HG03565 (cell line): ENCODE measurements at regions not wholly inside any gene's neighbourhood (a gene's known extent, or its start where the extent isn't known, plus 50 kb on each side); places are given as distances from the start of the nearest gene placed in this dataset.
A peak's percentile ranks its signal among the peaks of the same experiment; 100 is the strongest.
"Not testable (repeated sequence)": the region's sequence is repeated elsewhere in the genome, so short reads cannot be mapped to it uniquely, and the experiment has no call there.

Experiments used
- ATAC-seq: cut with Tn5 transposase; IDR thresholded peaks from one replicate; pipeline ENCODE4 v1.9.1; 2021; ENCODE audit warnings: mild to moderate bottlenecking, moderate library complexity; ENCODE audit not compliant: unreplicated experiment

GRCh38 chr14:53247596-53248370 lies 94.7 kb upstream of the DDHD1 start:
- ATAC-seq = no peak

GRCh38 chr14:53242898-53243297 lies 89.8 kb upstream of the DDHD1 start:
- not testable (repeated sequence) for ATAC-seq

DNA sequence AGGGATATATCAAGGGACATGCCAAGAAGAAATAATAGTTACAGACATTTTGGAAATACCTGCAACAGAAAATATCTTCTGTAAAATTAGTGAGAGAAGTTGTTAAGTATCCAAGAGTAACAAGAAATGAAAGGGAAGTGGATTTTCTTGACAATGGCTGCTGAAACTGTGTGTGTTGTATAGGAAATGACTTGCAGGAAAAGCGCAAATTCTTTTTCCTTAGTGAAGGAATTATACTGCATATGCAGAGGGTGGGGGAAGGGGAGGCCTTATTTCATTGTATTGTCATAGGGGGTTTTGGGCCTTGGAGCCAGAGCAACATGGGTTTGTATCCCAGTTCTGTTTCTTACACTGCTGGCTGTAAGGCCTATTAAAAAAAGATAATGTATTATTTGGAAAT lies 84.4 kb upstream of the DDHD1 start:
- ATAC-seq = no peak

DNA sequence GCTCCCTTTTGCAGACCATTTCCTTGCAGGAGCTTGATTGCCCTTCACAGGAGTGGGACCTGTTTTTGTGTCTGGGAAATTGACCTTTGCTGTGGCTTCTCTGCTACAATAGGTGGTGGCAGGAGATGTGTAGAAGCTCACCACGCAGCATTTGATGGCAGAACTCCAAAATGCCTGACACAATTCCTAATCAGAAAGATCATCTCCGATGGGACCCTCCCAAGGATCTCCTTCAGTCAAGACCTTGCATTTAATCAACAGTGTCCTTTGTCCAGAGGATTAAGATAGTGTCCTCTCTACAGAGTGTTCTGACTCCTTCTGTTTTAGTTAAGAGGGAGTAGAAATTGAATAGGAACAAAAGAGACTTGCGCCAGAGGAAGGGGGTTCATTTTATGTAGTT lies 83.6 kb upstream of the DDHD1 start:
- no peak for ATAC-seq

DNA sequence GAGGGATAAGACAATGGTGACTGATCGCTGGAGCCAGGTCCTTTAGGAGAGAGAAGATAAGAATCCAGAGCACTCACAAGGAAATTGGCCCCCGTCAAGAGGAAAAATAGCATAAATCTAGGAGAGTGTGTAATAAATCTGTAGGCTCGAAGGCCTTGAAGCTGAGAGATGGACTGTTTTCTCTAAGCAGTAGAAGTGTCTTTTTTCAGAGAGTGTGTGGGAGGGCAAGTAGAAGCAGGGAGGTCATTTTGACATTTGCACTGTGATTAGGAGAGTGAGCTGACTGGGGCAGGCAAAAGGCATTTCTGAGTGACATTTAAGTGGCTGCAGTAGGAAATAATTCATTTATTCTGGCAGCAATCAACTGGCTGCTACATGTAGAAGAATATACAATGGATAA lies 78.0 kb upstream of the DDHD1 start:
- no peak for ATAC-seq

DNA sequence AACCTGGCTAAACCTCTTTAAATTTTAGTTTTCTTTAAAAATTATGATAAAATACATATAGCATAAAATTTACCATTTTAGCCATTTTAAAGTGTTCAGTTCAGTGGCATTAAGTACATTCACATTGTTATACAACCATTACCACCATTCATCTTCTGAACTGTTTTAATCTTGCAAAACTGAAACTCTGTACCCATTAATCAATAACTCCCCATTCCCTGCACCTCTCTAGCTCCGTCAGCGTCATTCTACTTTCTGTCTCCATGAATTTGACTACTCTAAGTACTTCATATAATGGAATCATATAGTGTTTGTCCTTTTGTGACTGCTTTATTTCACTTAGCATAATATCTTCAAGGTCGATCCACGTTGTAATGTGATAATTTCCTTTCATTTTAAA lies 75.8 kb upstream of the DDHD1 start:
- ATAC-seq = no peak

DNA sequence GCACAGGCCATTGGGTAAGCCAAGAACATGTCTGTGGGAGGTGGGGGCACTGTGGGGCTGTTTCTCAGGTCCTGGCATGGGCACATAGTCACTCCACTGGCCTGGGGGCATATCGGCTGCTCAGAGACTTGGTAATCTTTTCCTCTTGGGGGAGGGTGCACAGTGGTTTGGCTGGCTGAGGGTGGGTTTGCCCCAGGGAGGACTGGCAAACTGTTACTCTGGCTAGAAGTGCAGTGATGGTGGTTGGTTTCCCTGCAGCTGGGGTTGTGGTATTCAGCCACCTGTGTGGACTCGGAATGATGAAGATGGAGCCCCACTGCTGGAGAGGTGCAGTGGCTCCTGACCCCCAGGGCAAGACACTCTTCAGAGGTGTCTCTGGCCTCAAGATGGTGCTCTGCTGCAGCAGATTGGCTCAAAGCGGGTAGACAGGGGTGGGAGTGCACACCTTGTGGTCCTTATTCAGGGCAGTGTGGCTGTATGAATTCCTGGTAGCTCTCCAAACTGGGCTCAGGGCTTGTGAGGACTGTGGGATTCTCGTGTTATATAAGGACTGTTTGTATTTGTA lies 74.1 kb upstream of the DDHD1 start:
- no peak for ATAC-seq

GRCh38 chr14:53226553-53226952 lies 73.4 kb upstream of the DDHD1 start:
- ATAC-seq = no peak

GRCh38 chr14:53220914-53221313 lies 67.8 kb upstream of the DDHD1 start:
- no peak for ATAC-seq

GRCh38 chr14:53218161-53218560 lies 65.0 kb upstream of the DDHD1 start:
- ATAC-seq = no peak

DNA sequence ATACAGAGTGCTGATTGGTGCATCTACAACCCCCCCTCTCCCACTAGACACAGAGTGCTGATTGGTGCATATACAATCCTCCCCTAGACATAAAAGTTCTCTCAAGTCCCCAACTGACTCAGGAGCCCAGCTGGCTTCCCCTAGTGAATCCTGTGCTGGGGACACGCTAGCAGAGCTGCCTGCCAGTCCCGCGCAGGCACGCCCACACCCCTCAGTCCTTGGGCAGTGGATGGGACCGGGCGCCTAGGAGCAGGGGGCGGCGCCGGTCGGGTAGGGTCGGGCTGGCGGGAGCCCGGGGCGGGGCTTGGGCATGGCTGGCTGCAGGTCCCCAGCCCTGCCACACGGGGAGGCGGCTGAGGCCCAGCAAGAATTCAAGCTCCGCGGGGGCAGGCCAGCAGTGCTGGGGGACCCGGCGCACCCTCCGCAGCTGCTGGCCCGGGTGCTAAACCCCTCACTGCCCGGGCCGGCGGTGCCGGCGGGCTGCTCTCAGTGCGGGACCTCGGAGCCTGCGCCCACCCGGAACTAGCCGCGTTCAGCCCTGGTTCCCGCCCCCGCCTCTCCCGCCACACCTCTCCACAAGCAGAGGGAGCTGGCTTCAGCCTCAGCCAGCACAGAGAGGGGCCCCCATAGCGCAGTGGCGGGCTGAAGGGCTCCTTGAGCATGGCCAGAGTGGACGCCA lies 64.3 kb upstream of the DDHD1 start:
- peak; percentile 92 for ATAC-seq

DNA sequence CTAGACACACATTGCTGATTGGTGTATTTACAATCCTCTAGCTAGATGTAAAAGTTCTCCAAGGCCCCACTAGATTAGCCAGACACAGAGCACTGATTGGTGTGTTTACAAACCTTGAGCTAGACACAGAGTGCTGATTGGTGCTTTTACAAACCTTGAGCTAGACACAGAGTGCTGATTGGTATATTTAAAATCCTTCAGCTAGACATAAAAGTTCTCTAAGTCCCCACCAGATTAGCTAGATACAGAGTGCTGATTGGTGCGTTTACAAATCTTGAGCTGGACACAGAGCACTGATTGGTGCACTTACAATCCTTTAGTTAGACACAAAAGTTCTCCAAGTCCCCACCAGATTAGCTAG lies 63.8 kb upstream of the DDHD1 start:
- ATAC-seq = not testable (repeated sequence)

DNA sequence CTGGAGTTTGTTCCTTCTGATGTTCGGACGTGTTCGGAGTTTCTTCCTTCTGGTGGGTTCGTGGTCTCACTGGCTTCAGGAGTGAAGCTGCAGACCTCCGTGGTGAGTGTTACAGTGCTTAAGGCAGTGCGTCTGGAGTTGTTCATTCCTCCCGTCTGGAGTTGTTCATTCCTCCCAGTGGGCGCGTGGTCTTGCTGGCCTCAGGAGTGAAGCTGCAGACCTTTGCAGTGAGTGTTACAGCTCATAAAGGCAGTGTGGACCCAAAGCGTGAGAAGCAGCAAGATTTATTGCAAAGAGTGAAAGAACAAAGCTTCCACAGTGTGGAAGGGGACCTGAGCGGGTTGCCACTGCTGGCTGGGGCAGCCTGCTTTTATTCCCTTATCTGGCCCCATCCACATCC lies 63.4 kb upstream of the DDHD1 start:
- ATAC-seq = not testable (repeated sequence)

GRCh38 chr14:53215101-53215500 lies 62.0 kb upstream of the DDHD1 start:
- no peak for ATAC-seq

- ATAC-seq = no peak
These were observed 61.3 kb upstream of the DDHD1 start for GRCh38 chr14:53214384-53214783.

DNA sequence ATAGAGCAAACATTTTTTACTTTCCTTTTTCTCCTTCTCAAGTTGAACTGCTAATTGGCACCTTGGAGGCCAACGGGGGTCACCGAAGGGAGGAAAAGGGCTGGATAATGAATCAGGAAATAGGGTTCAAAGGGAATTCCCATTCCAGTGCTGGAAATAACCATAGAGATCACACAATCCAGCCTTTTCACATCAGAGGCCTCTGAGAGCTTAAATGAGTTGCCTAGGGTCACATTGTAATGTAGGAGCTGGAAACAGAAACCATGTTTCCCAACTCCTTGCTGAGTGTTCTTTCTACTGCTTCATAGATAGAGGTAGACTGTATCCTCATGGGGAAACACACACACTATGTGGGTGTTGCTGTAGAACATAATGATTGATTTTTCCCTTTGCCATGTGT lies 60.6 kb upstream of the DDHD1 start:
- ATAC-seq = no peak

DNA sequence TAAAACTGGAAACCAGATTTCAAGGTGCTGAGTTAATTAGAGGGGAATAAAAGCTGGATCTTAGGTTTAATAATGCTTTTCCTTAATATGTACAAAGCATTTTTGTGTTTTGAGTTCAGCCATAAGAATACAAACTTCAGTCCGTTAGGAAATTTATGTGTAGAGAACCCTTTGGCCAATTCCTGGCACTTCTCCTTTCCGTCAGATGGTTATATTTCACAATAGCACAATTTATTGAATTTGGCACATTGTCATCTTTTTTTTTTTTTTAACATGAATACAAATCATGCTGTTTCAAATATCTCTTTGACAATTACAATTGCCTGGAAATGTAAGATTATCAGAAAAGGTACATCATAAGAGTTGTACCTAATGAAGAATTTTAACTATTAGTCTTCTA lies 56.2 kb upstream of the DDHD1 start:
- ATAC-seq = no peak
